ENCODE measurements at regions not wholly inside any gene's neighbourhood (a gene's known extent, or its start where the extent isn't known, plus 50 kb on each side); places are given as distances from the start of the nearest gene placed in this dataset.
A peak's percentile ranks its signal among the peaks of the same experiment; 100 is the strongest.

DNA sequence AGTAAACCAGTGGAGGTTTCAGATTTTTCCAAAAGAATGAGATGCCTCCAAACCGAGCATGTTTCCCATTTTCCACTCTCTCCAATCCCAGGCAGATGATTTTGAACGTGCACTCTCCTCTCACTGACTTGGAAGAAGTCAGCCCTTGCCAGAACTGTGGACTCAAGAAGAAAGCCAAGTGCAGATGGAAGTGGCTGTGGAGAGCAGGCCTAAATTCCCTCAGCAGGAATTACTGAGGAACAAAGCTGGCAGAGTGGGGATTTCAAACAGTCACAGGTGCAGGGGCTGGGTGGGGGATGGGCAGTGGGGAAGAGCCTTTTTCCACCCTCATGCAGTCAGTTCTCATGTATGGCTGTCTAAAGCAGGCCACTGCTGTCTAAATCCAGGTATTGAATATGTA, 55.3 kb downstream of the PABIR2 start:
- no peak for TF ChIP-seq CTCF (IDR thresholded peaks at IDR 0.05)
- no peak for ATAC-seq
- intact Hi-C loops (cut with DNase I) = no loop called here
- Histone ChIP-seq H3K4me1 (no peaks in the 10 kb centered on the region), H3K4me3 (no peak overlapping the region), H3K36me3 (no peaks in the 10 kb centered on the region), H3K9me3 (no peaks in the 10 kb centered on the region), H3K27ac (no peak overlapping the region), H3K27me3 (no peaks in the 10 kb centered on the region)
- DNase-seq = no peak

DNA sequence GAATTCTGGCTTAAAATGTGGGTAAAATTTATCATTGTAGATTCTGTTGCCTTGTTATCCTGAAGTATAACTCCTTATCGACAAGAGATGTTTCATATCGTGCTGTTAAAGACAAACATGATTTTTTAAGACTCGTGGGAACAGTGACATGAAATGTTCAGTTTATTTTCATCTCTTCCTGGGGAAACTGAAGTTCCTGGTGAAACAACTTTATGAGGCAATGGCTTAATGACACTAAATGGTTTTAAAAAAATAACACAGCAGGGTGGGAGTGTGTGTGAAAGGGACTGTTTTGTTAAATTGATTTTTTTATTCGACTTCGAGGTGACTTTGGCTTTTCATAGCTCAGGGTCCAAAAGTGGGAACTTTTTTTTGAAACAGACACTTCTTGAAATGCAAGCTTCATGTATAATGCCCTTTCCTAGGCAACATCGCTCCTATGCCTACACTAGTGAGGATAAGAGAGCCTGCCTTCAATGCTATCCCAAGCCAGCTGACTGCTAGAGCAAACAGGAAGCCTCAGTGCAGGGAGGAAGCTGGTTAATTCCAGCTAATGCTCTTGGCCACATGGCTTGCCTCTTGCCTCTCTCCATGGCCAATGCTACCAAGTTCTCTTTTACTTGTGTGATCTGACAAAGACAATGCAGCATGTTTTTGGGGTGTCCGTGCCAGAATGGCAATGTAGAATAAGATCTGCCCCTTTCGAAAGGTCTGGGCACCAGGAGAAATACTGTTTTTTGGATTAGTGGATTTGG, 57.8 kb downstream of the PABIR2 start:
- no peaks in the 10 kb centered on the region for H3K4me1 ChIP-seq
- DNase-seq (no peak), ATAC-seq (no peak)
- intact Hi-C loops (cut with DNase I) = no loop called here
- H3K27me3 ChIP-seq = no peaks in the 10 kb centered on the region
- H3K4me3 ChIP-seq = no peak overlapping the region
- no peaks in the 10 kb centered on the region for H3K9me3 ChIP-seq
- no peak for TF ChIP-seq CTCF (IDR thresholded peaks at IDR 0.05)
- H3K36me3 ChIP-seq = no peaks in the 10 kb centered on the region
- no peak overlapping the region for H3K27ac ChIP-seq

DNA sequence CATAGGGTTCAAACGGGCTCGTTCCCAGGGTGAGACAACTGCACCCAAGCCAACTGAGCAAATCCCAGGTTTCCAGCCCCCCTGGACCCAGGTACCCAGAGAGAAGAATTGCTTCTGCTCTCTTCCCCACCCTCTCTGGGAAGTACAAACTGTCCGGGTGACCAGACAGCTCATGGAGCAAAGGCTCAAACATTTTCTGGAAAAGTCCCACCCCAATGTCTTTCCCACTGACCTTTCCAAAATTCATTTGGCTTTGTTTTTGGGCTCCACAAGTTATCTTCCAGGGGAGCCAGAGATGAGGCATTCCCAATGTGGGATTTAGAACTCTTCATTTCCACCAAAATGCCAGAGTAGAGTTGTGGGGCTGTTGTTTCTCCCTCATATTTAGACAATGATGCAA, 58.6 kb downstream of the PABIR2 start:
- Histone ChIP-seq H3K4me1 (no peaks in the 10 kb centered on the region), H3K27ac (no peak overlapping the region)

DNA sequence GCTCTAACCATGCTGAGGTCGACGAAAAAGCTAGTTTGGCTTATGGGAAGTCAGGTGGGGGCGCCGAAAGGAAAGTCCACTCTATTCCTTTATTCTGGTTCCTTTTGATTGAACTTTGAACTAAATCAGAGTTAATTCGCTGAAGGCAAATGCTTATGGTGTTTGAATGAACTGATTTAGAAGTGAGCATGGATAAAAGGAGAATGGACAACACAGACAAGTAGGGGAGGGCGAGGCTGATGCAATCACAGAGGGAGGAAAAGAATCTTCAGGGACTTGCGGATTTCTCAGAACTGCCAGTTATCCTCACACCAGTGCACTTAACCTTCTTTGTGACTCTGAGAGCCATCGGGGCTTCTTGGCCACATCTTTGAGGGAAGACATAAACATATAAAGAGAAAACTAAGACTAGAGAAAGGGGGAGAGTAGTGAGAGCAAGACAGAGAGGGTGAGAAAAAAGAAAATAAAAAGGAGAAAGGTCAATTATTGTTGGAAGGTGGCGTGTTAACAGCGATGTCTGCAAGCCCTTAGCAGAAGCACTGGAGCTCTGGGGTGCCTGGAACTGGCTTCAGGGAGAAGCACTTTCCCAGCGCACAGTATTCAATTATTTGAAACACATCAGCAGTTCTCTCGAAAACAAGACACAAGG, 59.2 kb downstream of the PABIR2 start:
- H3K4me3 ChIP-seq = no peak overlapping the region
- DNase-seq (no peak), ATAC-seq (no peak)
- intact Hi-C loops (cut with DNase I) = no loop called here
- no peaks in the 10 kb centered on the region for H3K27me3 ChIP-seq
- TF ChIP-seq CTCF (IDR thresholded peaks at IDR 0.05) = no peak
- no peaks in the 10 kb centered on the region for H3K4me1 ChIP-seq
- H3K9me3 ChIP-seq = no peaks in the 10 kb centered on the region
- no peaks in the 10 kb centered on the region for H3K36me3 ChIP-seq
- H3K27ac ChIP-seq = no peak overlapping the region

More for the DNA sequence above, 58.6 kb downstream of the PABIR2 start:
- intact Hi-C loops (cut with DNase I) = no loop called here
- no peak overlapping the region for H3K4me3 ChIP-seq
- no peaks in the 10 kb centered on the region for H3K27me3 ChIP-seq
- H3K36me3 ChIP-seq = no peaks in the 10 kb centered on the region
- no peaks in the 10 kb centered on the region for H3K9me3 ChIP-seq
- no peak for ATAC-seq
- DNase-seq = no peak
- TF ChIP-seq CTCF (IDR thresholded peaks at IDR 0.05) = no peak

DNA sequence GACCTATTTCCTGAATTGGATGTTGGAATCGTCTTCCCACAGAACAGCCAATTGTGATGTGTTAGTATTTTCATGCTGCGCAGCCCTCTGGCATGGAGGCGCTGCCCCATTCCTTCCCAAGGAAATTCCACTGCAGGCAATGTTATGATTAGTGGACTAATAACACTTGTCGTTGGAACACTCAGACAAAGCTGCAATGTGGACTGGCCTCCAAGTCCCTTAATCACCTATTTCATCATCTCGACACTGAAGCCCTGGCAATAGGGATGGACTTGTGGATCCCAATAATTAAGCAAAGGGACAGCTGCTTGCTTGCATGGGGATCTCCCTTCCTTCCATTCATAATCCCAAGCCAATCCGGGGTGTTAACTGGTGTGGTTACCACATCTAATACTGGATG, 59.9 kb downstream of the PABIR2 start:
- no peak overlapping the region for H3K4me3 ChIP-seq
- ATAC-seq = peak; percentile 15
- intact Hi-C loops (cut with DNase I) = no loop called here
- H3K27ac ChIP-seq = no peak overlapping the region
- no peak for TF ChIP-seq CTCF (IDR thresholded peaks at IDR 0.05)
- no peaks in the 10 kb centered on the region for H3K36me3 ChIP-seq
- peak in 2 of 4 donors; percentile 48 to 52 for DNase-seq
- no peaks in the 10 kb centered on the region for H3K27me3 ChIP-seq
- no peaks in the 10 kb centered on the region for H3K4me1 ChIP-seq
- H3K9me3 ChIP-seq = no peaks in the 10 kb centered on the region

Data from left lung (tissue), 4 donors.